ENCODE measurements at regions not wholly inside any gene's neighbourhood (a gene's known extent, or its start where the extent isn't known, plus 50 kb on each side); places are given as distances from the start of the nearest gene placed in this dataset.

- TF ChIP-seq POLR2A (IDR thresholded peaks at IDR 0.05; ENCODE audit: borderline replicate concordance, extremely low read depth, insufficient read depth, insufficient read length) (no peak), TCF7L2 (IDR thresholded peaks at IDR 0.05; ENCODE audit: borderline replicate concordance, extremely low read depth, insufficient read depth, insufficient read length) (no peak), CEBPB (IDR thresholded peaks at IDR 0.05; ENCODE audit: low read depth) (no peak), POLR2AphosphoS5 (IDR thresholded peaks at IDR 0.05; ENCODE audit: low read depth, low read length) (no peak), RAD21 (IDR thresholded peaks at IDR 0.05; ENCODE audit: low read depth) (no peak), SP1 (IDR thresholded peaks at IDR 0.05; ENCODE audit: low read depth) (no peak), EGR1 (IDR thresholded peaks at IDR 0.05; ENCODE audit: low read depth) (no peak), FOSL1 (IDR thresholded peaks at IDR 0.05; ENCODE audit: low read depth) (no peak), YY1 (IDR thresholded peaks at IDR 0.05; ENCODE audit: extremely low read depth, insufficient replicate concordance, low read depth, low read length) (no peak), CBX3 (IDR thresholded peaks at IDR 0.05; ENCODE audit: low read depth) (no peak)
- TF ChIP-seq, protein P1, sequence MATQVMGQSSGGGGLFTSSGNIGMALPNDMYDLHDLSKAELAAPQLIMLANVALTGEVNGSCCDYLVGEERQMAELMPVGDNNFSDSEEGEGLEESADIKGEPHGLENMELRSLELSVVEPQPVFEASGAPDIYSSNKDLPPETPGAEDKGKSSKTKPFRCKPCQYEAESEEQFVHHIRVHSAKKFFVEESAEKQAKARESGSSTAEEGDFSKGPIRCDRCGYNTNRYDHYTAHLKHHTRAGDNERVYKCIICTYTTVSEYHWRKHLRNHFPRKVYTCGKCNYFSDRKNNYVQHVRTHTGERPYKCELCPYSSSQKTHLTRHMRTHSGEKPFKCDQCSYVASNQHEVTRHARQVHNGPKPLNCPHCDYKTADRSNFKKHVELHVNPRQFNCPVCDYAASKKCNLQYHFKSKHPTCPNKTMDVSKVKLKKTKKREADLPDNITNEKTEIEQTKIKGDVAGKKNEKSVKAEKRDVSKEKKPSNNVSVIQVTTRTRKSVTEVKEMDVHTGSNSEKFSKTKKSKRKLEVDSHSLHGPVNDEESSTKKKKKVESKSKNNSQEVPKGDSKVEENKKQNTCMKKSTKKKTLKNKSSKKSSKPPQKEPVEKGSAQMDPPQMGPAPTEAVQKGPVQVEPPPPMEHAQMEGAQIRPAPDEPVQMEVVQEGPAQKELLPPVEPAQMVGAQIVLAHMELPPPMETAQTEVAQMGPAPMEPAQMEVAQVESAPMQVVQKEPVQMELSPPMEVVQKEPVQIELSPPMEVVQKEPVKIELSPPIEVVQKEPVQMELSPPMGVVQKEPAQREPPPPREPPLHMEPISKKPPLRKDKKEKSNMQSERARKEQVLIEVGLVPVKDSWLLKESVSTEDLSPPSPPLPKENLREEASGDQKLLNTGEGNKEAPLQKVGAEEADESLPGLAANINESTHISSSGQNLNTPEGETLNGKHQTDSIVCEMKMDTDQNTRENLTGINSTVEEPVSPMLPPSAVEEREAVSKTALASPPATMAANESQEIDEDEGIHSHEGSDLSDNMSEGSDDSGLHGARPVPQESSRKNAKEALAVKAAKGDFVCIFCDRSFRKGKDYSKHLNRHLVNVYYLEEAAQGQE (IDR thresholded peaks at IDR 0.05; ENCODE audit: low read depth): no peak
- TF ChIP-seq, protein P2, sequence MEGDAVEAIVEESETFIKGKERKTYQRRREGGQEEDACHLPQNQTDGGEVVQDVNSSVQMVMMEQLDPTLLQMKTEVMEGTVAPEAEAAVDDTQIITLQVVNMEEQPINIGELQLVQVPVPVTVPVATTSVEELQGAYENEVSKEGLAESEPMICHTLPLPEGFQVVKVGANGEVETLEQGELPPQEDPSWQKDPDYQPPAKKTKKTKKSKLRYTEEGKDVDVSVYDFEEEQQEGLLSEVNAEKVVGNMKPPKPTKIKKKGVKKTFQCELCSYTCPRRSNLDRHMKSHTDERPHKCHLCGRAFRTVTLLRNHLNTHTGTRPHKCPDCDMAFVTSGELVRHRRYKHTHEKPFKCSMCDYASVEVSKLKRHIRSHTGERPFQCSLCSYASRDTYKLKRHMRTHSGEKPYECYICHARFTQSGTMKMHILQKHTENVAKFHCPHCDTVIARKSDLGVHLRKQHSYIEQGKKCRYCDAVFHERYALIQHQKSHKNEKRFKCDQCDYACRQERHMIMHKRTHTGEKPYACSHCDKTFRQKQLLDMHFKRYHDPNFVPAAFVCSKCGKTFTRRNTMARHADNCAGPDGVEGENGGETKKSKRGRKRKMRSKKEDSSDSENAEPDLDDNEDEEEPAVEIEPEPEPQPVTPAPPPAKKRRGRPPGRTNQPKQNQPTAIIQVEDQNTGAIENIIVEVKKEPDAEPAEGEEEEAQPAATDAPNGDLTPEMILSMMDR (IDR thresholded peaks at IDR 0.05 in 2 of 3, conservative IDR thresholded peaks at IDR 0.05 in 1 of 3; ENCODE audit: borderline replicate concordance in 1 of 3, insufficient read depth in 1 of 3, low read depth in 2 of 3, low read length in 2 of 3): no peak
These were observed 87.4 kb upstream of the CLDN5 start for GRCh38 chr22:19611590-19611989.
